ENCODE measurements at regions not wholly inside any gene's neighbourhood (a gene's known extent, or its start where the extent isn't known, plus 50 kb on each side); places are given as distances from the start of the nearest gene placed in this dataset.

DNA sequence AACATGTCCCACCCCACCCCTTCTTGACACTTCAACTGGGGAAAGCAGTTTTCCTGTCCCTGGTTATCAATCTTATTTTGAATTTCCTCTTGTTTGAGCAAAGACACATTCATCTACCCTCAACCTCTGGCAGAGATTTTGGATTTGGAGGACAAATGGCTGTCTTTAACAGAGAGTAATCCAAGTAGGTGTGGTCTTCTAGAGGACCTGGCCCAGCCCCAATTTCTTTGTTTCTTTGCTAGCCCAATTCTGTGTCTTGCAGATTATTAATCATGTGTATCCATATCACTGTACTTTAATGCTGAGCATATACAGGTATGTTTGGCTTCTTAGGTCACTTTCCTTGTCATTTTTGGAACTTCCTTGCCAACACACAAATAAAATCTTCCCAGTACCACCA, 58.8 kb upstream of the ADCY1 start:
- DNase-seq (ENCODE audit: low read depth) = no peak
